ENCODE measurements at regions not wholly inside any gene's neighbourhood (a gene's known extent, or its start where the extent isn't known, plus 50 kb on each side); places are given as distances from the start of the nearest gene placed in this dataset.
A peak's percentile ranks its signal among the peaks of the same experiment; 100 is the strongest.

- Histone ChIP-seq H3K27me3 (ENCODE audit: low read depth, low read length) (no peaks in the 10 kb centered on the region), H3K4me2 (ENCODE audit: low read length) (no peak overlapping the region), H3K27ac (ENCODE audit: low read length) (no peak overlapping the region), H3K36me3 (replicated peaks; ENCODE audit: low read depth, low read length) (no peaks in the 10 kb centered on the region), H2AFZ (ENCODE audit: low read depth, low read length) (no peak overlapping the region), H3K9ac (ENCODE audit: low read length) (no peak overlapping the region), H3K9me3 (ENCODE audit: insufficient read depth, low read length) (no peaks in the 10 kb centered on the region), H3K4me1 (ENCODE audit: low read length) (peaks cover 11% of the 10 kb centered on the region), H4K20me1 (ENCODE audit: insufficient read depth, low read length) (no peaks in the 10 kb centered on the region), H3K79me2 (ENCODE audit: low read length) (no peaks in the 10 kb centered on the region), H3K4me3 (ENCODE audit: low read length) (no peak overlapping the region)
- TF ChIP-seq CTCF (IDR thresholded peaks at IDR 0.05; ENCODE audit: low read depth, low read length) (no peak), EZH2phosphoT487 (IDR thresholded peaks at IDR 0.05; ENCODE audit: low read depth) (no peak)
Observed at GRCh38 chr2:192265751-192266150, 71.0 kb upstream of the TMEFF2 start.

- Histone ChIP-seq H3K79me2 (ENCODE audit: low read length) (no peaks in the 10 kb centered on the region), H3K4me3 (ENCODE audit: low read length) (no peak overlapping the region), H3K27ac (ENCODE audit: low read length) (no peak overlapping the region), H3K27me3 (ENCODE audit: low read depth, low read length) (no peaks in the 10 kb centered on the region), H4K20me1 (ENCODE audit: insufficient read depth, low read length) (no peaks in the 10 kb centered on the region), H3K36me3 (replicated peaks; ENCODE audit: low read depth, low read length) (no peaks in the 10 kb centered on the region), H3K9ac (ENCODE audit: low read length) (no peak overlapping the region), H3K9me3 (ENCODE audit: insufficient read depth, low read length) (no peaks in the 10 kb centered on the region), H3K4me2 (ENCODE audit: low read length) (no peak overlapping the region), H3K4me1 (ENCODE audit: low read length) (no peaks in the 10 kb centered on the region), H2AFZ (ENCODE audit: low read depth, low read length) (no peak overlapping the region)
- TF ChIP-seq EZH2phosphoT487 (IDR thresholded peaks at IDR 0.05; ENCODE audit: low read depth) (no peak), CTCF (IDR thresholded peaks at IDR 0.05; ENCODE audit: low read depth, low read length) (no peak)
Observed at GRCh38 chr2:192254444-192254843, 59.7 kb upstream of the TMEFF2 start.

GRCh38 chr2:192253692-192254091, 59.0 kb upstream of the TMEFF2 start:
- no peaks in the 10 kb centered on the region for H3K27me3 ChIP-seq (ENCODE audit: low read depth, low read length)
- no peaks in the 10 kb centered on the region for H4K20me1 ChIP-seq (ENCODE audit: insufficient read depth, low read length)
- H3K4me2 ChIP-seq (ENCODE audit: low read length), result no peak overlapping the region
- no peak overlapping the region for H3K9ac ChIP-seq (ENCODE audit: low read length)
- H3K9me3 ChIP-seq (ENCODE audit: insufficient read depth, low read length), result no peaks in the 10 kb centered on the region
- TF ChIP-seq CTCF (IDR thresholded peaks at IDR 0.05; ENCODE audit: low read depth, low read length) (no peak), EZH2phosphoT487 (IDR thresholded peaks at IDR 0.05; ENCODE audit: low read depth) (no peak)
- no peaks in the 10 kb centered on the region for H3K79me2 ChIP-seq (ENCODE audit: low read length)
- no peak overlapping the region for H2AFZ ChIP-seq (ENCODE audit: low read depth, low read length)
- H3K27ac ChIP-seq (ENCODE audit: low read length), result no peak overlapping the region
- H3K36me3 ChIP-seq (replicated peaks; ENCODE audit: low read depth, low read length), result no peaks in the 10 kb centered on the region
- H3K4me1 ChIP-seq (ENCODE audit: low read length), result no peaks in the 10 kb centered on the region
- H3K4me3 ChIP-seq (ENCODE audit: low read length), result no peak overlapping the region

- H3K79me2 ChIP-seq (ENCODE audit: low read length), result no peaks in the 10 kb centered on the region
- H3K27ac ChIP-seq (ENCODE audit: low read length), result no peak overlapping the region
- no peaks in the 10 kb centered on the region for H3K9me3 ChIP-seq (ENCODE audit: insufficient read depth, low read length)
- no peak overlapping the region for H3K9ac ChIP-seq (ENCODE audit: low read length)
- no peaks in the 10 kb centered on the region for H4K20me1 ChIP-seq (ENCODE audit: insufficient read depth, low read length)
- no peaks in the 10 kb centered on the region for H3K4me1 ChIP-seq (ENCODE audit: low read length)
- 0 out of 2 replicates have a peak overlapping the region, but pooled peaks have one; percentile 16 for H2AFZ ChIP-seq (ENCODE audit: low read depth, low read length)
- TF ChIP-seq CTCF (IDR thresholded peaks at IDR 0.05; ENCODE audit: low read depth, low read length) (no peak), EZH2phosphoT487 (IDR thresholded peaks at IDR 0.05; ENCODE audit: low read depth) (no peak)
- no peaks in the 10 kb centered on the region for H3K36me3 ChIP-seq (replicated peaks; ENCODE audit: low read depth, low read length)
- H3K4me3 ChIP-seq (ENCODE audit: low read length), result no peak overlapping the region
- H3K4me2 ChIP-seq (ENCODE audit: low read length), result no peak overlapping the region
- H3K27me3 ChIP-seq (ENCODE audit: low read depth, low read length), result no peaks in the 10 kb centered on the region
Observed at GRCh38 chr2:192250961-192251360, 56.2 kb upstream of the TMEFF2 start.
